GM12878 (cell line): ENCODE measurements at regions not wholly inside any gene's neighbourhood (a gene's known extent, or its start where the extent isn't known, plus 50 kb on each side); places are given as distances from the start of the nearest gene placed in this dataset.

ENCODE experiments used
- CTCF ChIP-seq, 3 experiments: IDR thresholded peaks in 2 of 3; conservative IDR thresholded peaks in 1 of 3; 2 replicates each; pipeline ENCODE4 v1.5.1; 2011; ENCODE audit warnings: low read depth in 3 of 3, low read length in 3 of 3, mild to moderate bottlenecking in 3 of 3, control low read depth in 2 of 3, moderate library complexity in 2 of 3, inconsistent platforms in 1 of 3, mixed read lengths in 1 of 3; ENCODE audit not compliant: control insufficient read depth in 2 of 3, insufficient read depth in 1 of 3; ENCODE audit errors: extremely low read depth in 1 of 3
- EP300 ChIP-seq, 2 experiments: fragments of 150-350 bp in 1 of 2; IDR thresholded peaks; 2 replicates each; pipeline ENCODE4 v1.6.1; 2011 to 2012; ENCODE audit warnings: low read depth in 2 of 2, low read length in 2 of 2, borderline replicate concordance in 1 of 2, improper control_type of control experiment in 1 of 2, inconsistent platforms in 1 of 2; ENCODE audit not compliant: control insufficient read depth in 1 of 2
- GABPA ChIP-seq: IDR thresholded peaks from 2 replicates; pipeline ENCODE4 v1.6.1; 2014; ENCODE audit warnings: antibody characterized with exemption, low read depth, mild to moderate bottlenecking, inconsistent platforms
- IKZF2 ChIP-seq, 2 experiments: fragments of 450-650 bp; IDR thresholded peaks; 2 replicates each; pipeline ENCODE4 v1.6.1; 2017; ENCODE audit warnings: mild to moderate bottlenecking in 2 of 2, moderate library complexity in 2 of 2
- POLR2A ChIP-seq: IDR thresholded peaks from 2 replicates; pipeline ENCODE4 v1.6.1; 2011; ENCODE audit warnings: low read depth, mild to moderate bottlenecking, low read length
- POLR2AphosphoS5 ChIP-seq: IDR thresholded peaks from 2 replicates; pipeline ENCODE4 v1.6.1; 2011; ENCODE audit warnings: mild to moderate bottlenecking, low read length, inconsistent platforms
- SIN3A ChIP-seq: IDR thresholded peaks from 2 replicates; pipeline ENCODE4 v1.6.1; 2012; ENCODE audit warnings: low read depth, low read length, improper control_type of control experiment
- SP1 ChIP-seq: IDR thresholded peaks from one replicate; pipeline ENCODE4 v1.6.1; 2011; ENCODE audit warnings: low read depth, low read length
- TF ChIP-seq, protein P1 (sequence below): fragments of 450-650 bp; IDR thresholded peaks from 2 replicates; pipeline ENCODE4 v1.6.1; 2016; ENCODE audit warnings: mild to moderate bottlenecking, moderate library complexity, borderline replicate concordance

DNA sequence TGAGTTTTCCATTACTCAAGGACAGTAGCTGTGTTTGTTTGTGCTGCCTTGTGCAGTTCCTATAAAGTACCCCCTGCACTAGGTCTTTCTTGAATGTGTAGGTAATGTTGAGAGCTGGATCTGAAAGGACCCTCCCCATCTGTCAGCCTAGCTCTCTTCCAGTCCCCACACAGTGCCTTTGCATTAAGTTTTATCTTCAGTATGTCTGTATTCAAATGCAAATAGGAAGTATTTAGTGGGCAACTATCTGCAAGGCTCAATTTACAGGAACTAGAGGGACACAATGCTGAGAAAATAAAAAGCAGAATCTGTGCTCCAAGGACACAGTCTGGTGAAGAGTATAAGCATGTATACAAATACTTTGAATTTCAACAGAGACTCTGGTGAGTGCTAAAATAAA, 558.5 kb downstream of the RFC3 start:
- TF ChIP-seq CTCF (IDR thresholded peaks at IDR 0.05 in 2 of 3, conservative IDR thresholded peaks at IDR 0.05 in 1 of 3; ENCODE audit: control insufficient read depth in 2 of 3, extremely low read depth in 1 of 3, insufficient read depth in 1 of 3, low read depth in 3 of 3, low read length in 3 of 3) (no peak), SP1 (no peak), POLR2AphosphoS5 (no peak), IKZF2 (IDR thresholded peaks at IDR 0.05) (no peak), SIN3A (no peak), GABPA (no peak), POLR2A (no peak), EP300 (IDR thresholded peaks at IDR 0.05; ENCODE audit: borderline replicate concordance in 1 of 2, control insufficient read depth in 1 of 2, low read depth in 2 of 2, low read length in 2 of 2) (no peak)
- TF ChIP-seq, protein P1, sequence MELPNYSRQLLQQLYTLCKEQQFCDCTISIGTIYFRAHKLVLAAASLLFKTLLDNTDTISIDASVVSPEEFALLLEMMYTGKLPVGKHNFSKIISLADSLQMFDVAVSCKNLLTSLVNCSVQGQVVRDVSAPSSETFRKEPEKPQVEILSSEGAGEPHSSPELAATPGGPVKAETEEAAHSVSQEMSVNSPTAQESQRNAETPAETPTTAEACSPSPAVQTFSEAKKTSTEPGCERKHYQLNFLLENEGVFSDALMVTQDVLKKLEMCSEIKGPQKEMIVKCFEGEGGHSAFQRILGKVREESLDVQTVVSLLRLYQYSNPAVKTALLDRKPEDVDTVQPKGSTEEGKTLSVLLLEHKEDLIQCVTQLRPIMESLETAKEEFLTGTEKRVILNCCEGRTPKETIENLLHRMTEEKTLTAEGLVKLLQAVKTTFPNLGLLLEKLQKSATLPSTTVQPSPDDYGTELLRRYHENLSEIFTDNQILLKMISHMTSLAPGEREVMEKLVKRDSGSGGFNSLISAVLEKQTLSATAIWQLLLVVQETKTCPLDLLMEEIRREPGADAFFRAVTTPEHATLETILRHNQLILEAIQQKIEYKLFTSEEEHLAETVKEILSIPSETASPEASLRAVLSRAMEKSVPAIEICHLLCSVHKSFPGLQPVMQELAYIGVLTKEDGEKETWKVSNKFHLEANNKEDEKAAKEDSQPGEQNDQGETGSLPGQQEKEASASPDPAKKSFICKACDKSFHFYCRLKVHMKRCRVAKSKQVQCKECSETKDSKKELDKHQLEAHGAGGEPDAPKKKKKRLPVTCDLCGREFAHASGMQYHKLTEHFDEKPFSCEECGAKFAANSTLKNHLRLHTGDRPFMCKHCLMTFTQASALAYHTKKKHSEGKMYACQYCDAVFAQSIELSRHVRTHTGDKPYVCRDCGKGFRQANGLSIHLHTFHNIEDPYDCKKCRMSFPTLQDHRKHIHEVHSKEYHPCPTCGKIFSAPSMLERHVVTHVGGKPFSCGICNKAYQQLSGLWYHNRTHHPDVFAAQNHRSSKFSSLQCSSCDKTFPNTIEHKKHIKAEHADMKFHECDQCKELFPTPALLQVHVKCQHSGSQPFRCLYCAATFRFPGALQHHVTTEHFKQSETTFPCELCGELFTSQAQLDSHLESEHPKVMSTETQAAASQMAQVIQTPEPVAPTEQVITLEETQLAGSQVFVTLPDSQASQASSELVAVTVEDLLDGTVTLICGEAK = no peak
